22Rv1 (cell line): ENCODE measurements at regions not wholly inside any gene's neighbourhood (a gene's known extent, or its start where the extent isn't known, plus 50 kb on each side); places are given as distances from the start of the nearest gene placed in this dataset.

Source experiments
- H3K27ac ChIP-seq: fragments of 450-650 bp; 2 replicates; pipeline ENCODE4 v1.5.1; 2017
- CTCF ChIP-seq: fragments of 450-650 bp; IDR thresholded peaks from 2 replicates; pipeline ENCODE4 v1.5.1; 2017; ENCODE audit warnings: mild to moderate bottlenecking
- ZFX ChIP-seq: fragments of 450-650 bp; IDR thresholded peaks from 2 replicates; pipeline ENCODE4 v1.6.1; 2017; ENCODE audit warnings: antibody characterized with exemption, borderline replicate concordance

GRCh38 chr7:129366-130221, 62.8 kb upstream of the FAM20C start:
- no peak overlapping the region for H3K27ac ChIP-seq
- TF ChIP-seq ZFX (no peak), CTCF (no peak)

- no peak for TF ChIP-seq CTCF
- TF ChIP-seq ZFX, result no peak
- no peak overlapping the region for H3K27ac ChIP-seq
Observed at GRCh38 chr7:130222-130572, 62.2 kb upstream of the FAM20C start.

GRCh38 chr7:130875-131780, 61.2 kb upstream of the FAM20C start:
- TF ChIP-seq ZFX, result no peak
- TF ChIP-seq CTCF, result no peak
- H3K27ac ChIP-seq, result no peak overlapping the region

- no peak overlapping the region for H3K27ac ChIP-seq
- no peak for TF ChIP-seq ZFX
- TF ChIP-seq CTCF, result no peak
Observed at GRCh38 chr7:131781-132482, 60.4 kb upstream of the FAM20C start.

- TF ChIP-seq ZFX (no peak), CTCF (no peak)
- no peak overlapping the region for H3K27ac ChIP-seq
Observed at GRCh38 chr7:132899-133298, 59.5 kb upstream of the FAM20C start.

GRCh38 chr7:133470-133869, 58.9 kb upstream of the FAM20C start:
- no peak overlapping the region for H3K27ac ChIP-seq
- no peak for TF ChIP-seq ZFX

GRCh38 chr7:134029-134428, 58.3 kb upstream of the FAM20C start:
- H3K27ac ChIP-seq, result no peak overlapping the region
- TF ChIP-seq CTCF (no peak), ZFX (no peak)
